ENCODE measurements at regions not wholly inside any gene's neighbourhood (a gene's known extent, or its start where the extent isn't known, plus 50 kb on each side); places are given as distances from the start of the nearest gene placed in this dataset.

- TF ChIP-seq CTCF (conservative IDR thresholded peaks at IDR 0.05; ENCODE audit: low read depth, low read length) (no peak), EZH2 (IDR thresholded peaks at IDR 0.05; ENCODE audit: borderline replicate concordance, low read depth, low read length, poor library complexity, severe bottlenecking) (no peak)
These were observed 137.1 kb downstream of the FOXD1 start for GRCh38 chr5:73311291-73312110.

All from A673 (cell line).